GM12878 (cell line): ENCODE measurements at regions not wholly inside any gene's neighbourhood (a gene's known extent, or its start where the extent isn't known, plus 50 kb on each side); places are given as distances from the start of the nearest gene placed in this dataset.

ENCODE experiments used
- IRF4 ChIP-seq: IDR thresholded peaks from 2 replicates; pipeline ENCODE4 v1.6.1; 2011; ENCODE audit warnings: low read depth, low read length
- JUNB ChIP-seq: IDR thresholded peaks from 2 replicates; pipeline ENCODE4 v1.6.1; 2016; ENCODE audit warnings: antibody characterized with exemption, mild to moderate bottlenecking
- NFYB ChIP-seq: IDR thresholded peaks from 2 replicates; pipeline ENCODE4 v1.6.1; 2011; ENCODE audit warnings: low read depth, mild to moderate bottlenecking, low read length, improper control_type of control experiment, moderate library complexity; ENCODE audit not compliant: insufficient read depth
- PAX8 ChIP-seq: fragments of 450-650 bp; IDR thresholded peaks from 2 replicates; pipeline ENCODE4 v1.6.1; 2017; ENCODE audit warnings: mild to moderate bottlenecking, moderate library complexity
- POLR2A ChIP-seq: IDR thresholded peaks from 2 replicates; pipeline ENCODE4 v1.6.1; 2011; ENCODE audit warnings: low read depth, mild to moderate bottlenecking, low read length
- RAD21 ChIP-seq: IDR thresholded peaks from 2 replicates; pipeline ENCODE4 v1.6.1; 2011; ENCODE audit warnings: mild to moderate bottlenecking, low read depth, low read length, moderate library complexity; ENCODE audit not compliant: insufficient read depth
- TAF1 ChIP-seq: IDR thresholded peaks from 2 replicates; pipeline ENCODE4 v1.6.1; 2011; ENCODE audit warnings: mild to moderate bottlenecking, low read depth, low read length, borderline replicate concordance
- ZNF384 ChIP-seq: IDR thresholded peaks from 2 replicates; pipeline ENCODE4 v1.6.1; 2012; ENCODE audit warnings: low read depth, mild to moderate bottlenecking, low read length, improper control_type of control experiment, borderline replicate concordance
- TF ChIP-seq, protein P1 (sequence below): fragments of 450-650 bp; conservative IDR thresholded peaks from 2 replicates; pipeline ENCODE4 v1.6.1; 2017; ENCODE audit warnings: mild to moderate bottlenecking, moderate library complexity

DNA sequence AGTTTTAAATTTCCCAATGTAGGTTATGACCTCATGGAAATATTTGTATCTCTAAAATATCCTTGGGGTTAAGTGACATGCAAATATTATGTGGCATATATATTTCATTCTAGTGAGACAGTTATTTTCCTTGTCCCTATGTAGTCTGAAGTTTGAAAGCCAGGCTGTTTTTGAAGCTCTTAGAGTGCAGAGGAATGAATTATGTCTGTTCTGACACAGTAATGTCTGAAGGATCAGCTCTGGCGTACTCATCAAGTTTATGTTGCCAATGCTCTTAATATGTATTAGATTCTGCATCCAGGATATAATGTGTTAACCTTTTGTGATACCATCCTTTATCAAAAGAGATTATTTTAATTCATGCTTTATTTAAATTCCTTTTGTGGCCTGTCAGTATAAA lies 355.8 kb downstream of the PCDH7 start:
- TF ChIP-seq RAD21, result no peak
- no peak for TF ChIP-seq NFYB
- no peak for TF ChIP-seq ZNF384
- no peak for TF ChIP-seq IRF4
- TF ChIP-seq, protein P1, sequence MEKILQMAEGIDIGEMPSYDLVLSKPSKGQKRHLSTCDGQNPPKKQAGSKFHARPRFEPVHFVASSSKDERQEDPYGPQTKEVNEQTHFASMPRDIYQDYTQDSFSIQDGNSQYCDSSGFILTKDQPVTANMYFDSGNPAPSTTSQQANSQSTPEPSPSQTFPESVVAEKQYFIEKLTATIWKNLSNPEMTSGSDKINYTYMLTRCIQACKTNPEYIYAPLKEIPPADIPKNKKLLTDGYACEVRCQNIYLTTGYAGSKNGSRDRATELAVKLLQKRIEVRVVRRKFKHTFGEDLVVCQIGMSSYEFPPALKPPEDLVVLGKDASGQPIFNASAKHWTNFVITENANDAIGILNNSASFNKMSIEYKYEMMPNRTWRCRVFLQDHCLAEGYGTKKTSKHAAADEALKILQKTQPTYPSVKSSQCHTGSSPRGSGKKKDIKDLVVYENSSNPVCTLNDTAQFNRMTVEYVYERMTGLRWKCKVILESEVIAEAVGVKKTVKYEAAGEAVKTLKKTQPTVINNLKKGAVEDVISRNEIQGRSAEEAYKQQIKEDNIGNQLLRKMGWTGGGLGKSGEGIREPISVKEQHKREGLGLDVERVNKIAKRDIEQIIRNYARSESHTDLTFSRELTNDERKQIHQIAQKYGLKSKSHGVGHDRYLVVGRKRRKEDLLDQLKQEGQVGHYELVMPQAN, result no peak
- no peak for TF ChIP-seq POLR2A
- no peak for TF ChIP-seq JUNB
- no peak for TF ChIP-seq TAF1
- TF ChIP-seq PAX8, result no peak
